Liver (tissue), 3 donors: ENCODE measurements at regions not wholly inside any gene's neighbourhood (a gene's known extent, or its start where the extent isn't known, plus 50 kb on each side); places are given as distances from the start of the nearest gene placed in this dataset.

Experiments used
- ATF3 ChIP-seq: IDR thresholded peaks from 2 replicates; pipeline ENCODE4 v1.6.1; 2016; ENCODE audit warnings: antibody characterized with exemption
- CTCF ChIP-seq: fragments of 150-350 bp; IDR thresholded peaks from 2 replicates; pipeline ENCODE4 v1.5.1; 2017; ENCODE audit warnings: improper control_type of control experiment, low read depth, low read length; ENCODE audit not compliant: missing input control
- FOXA1 ChIP-seq: IDR thresholded peaks from 2 replicates; pipeline ENCODE4 v1.6.1; 2016; ENCODE audit warnings: antibody characterized with exemption
- GABPA ChIP-seq, 2 donors: IDR thresholded peaks in 1 of 2; conservative IDR thresholded peaks in 1 of 2; 2 replicates each; pipeline ENCODE4 v1.6.1; 2016; ENCODE audit warnings: antibody characterized with exemption in 2 of 2, mild to moderate bottlenecking in 1 of 2, moderate library complexity in 1 of 2
- JUND ChIP-seq, 2 donors: IDR thresholded peaks; 2 replicates each; pipeline ENCODE4 v1.6.1; 2016; ENCODE audit warnings: antibody characterized with exemption in 2 of 2
- MAX ChIP-seq: IDR thresholded peaks from 2 replicates; pipeline ENCODE4 v1.6.1; 2016; ENCODE audit warnings: antibody characterized with exemption
- RAD21 ChIP-seq, 2 donors: IDR thresholded peaks; 2 replicates each; pipeline ENCODE4 v1.6.1; 2016; ENCODE audit warnings: antibody characterized with exemption in 2 of 2, mild to moderate bottlenecking in 2 of 2
- REST ChIP-seq: IDR thresholded peaks from 2 replicates; pipeline ENCODE4 v1.6.1; 2016; ENCODE audit warnings: antibody characterized with exemption, mild to moderate bottlenecking
- TAF1 ChIP-seq: conservative IDR thresholded peaks from 2 replicates; pipeline ENCODE4 v1.6.1; 2016; ENCODE audit warnings: antibody characterized with exemption, mild to moderate bottlenecking
- YY1 ChIP-seq: IDR thresholded peaks from 2 replicates; pipeline ENCODE4 v1.6.1; 2016; ENCODE audit warnings: antibody characterized with exemption, mild to moderate bottlenecking
- ZBTB33 ChIP-seq: IDR thresholded peaks from 2 replicates; pipeline ENCODE4 v1.6.1; 2016; ENCODE audit warnings: antibody characterized with exemption
- donor health status: healthy.
- donor health status: healthy.

- no peak for TF ChIP-seq TAF1
- no peak for TF ChIP-seq CTCF
- TF ChIP-seq REST: no peak
- TF ChIP-seq RAD21 (IDR thresholded peaks at IDR 0.05): no peak
- no peak for TF ChIP-seq ATF3
- no peak for TF ChIP-seq JUND (IDR thresholded peaks at IDR 0.05)
- TF ChIP-seq MAX: no peak
- TF ChIP-seq YY1: no peak
- TF ChIP-seq ZBTB33: no peak
- TF ChIP-seq FOXA1: no peak
- TF ChIP-seq GABPA (IDR thresholded peaks at IDR 0.05 in 1 of 2, conservative IDR thresholded peaks at IDR 0.05 in 1 of 2): no peak
Observed at GRCh38 chr22:49703505-49703904, 124.2 kb downstream of the BRD1 start.
